Endothelial cell of umbilical vein (primary cell): ENCODE measurements at regions not wholly inside any gene's neighbourhood (a gene's known extent, or its start where the extent isn't known, plus 50 kb on each side); places are given as distances from the start of the nearest gene placed in this dataset.

Source experiments
- BruUV-seq: library from RNA; stranded (reverse); fragments of 400-500 nt; replicated peaks from 2 replicates; lab custom pipeline; 2021; lab: Mats Ljungman, UMichigan
- CTCF ChIA-PET: fragments of 300-600, 350-600 bp; sonication (Branson Sonifier 250); formaldehyde crosslinking; loops from one replicate; lab custom pipeline; 2021; ENCODE audit warnings: antibody characterized with exemption, inconsistent platforms; lab: Charles Lee
- POLR2A ChIA-PET: fragments of 300-600, 350-600 bp; sonication (Branson Sonifier 250); formaldehyde crosslinking; loops from one replicate; lab custom pipeline; 2021; ENCODE audit warnings: antibody characterized with exemption, inconsistent platforms; lab: Charles Lee
- DNase-seq: peaks from one replicate; pipeline ENCODE4 v3.0.0-alpha.2; 2011; ENCODE audit warnings: low read depth, low spot score
- FAIRE-seq: peaks from 2 replicates; lab custom pipeline; 2011; peaks lifted over from hg19 to GRCh38; lab: Jason Lieb, UNC
- H2AFZ ChIP-seq: 2 replicates; pipeline ENCODE4 v1.6.0; 2012; ENCODE audit warnings: low read depth, low read length, control low read depth, inconsistent platforms
- H3K27ac ChIP-seq: 2 replicates; pipeline ENCODE4 v1.5.1; 2011; ENCODE audit warnings: low read depth, mild to moderate bottlenecking, control low read depth, low read length, moderate library complexity; ENCODE audit not compliant: insufficient read depth
- H3K27me3 ChIP-seq, 2 experiments: 2 replicates each; pipeline versions ENCODE4 v1.6.0 to v1.6.1; 2011; ENCODE audit warnings: low read length in 2 of 2, mixed read lengths in 1 of 2; ENCODE audit not compliant: control insufficient read depth in 2 of 2, insufficient read depth in 2 of 2
- H3K36me3 ChIP-seq, 2 experiments: 2 replicates in 1 of 2; 3 replicates in 1 of 2; pipeline ENCODE4 v1.5.1; 2011; ENCODE audit warnings: low read length in 2 of 2, mild to moderate bottlenecking in 1 of 2, moderate library complexity in 1 of 2; ENCODE audit not compliant: control insufficient read depth in 2 of 2, insufficient read depth in 2 of 2; ENCODE audit errors: extremely low read depth in 1 of 2
- H3K4me1 ChIP-seq: 3 replicates; pipeline ENCODE4 v1.5.1; 2011; ENCODE audit warnings: mild to moderate bottlenecking, low read length; ENCODE audit not compliant: control insufficient read depth, insufficient read depth; ENCODE audit errors: extremely low read depth
- H3K4me2 ChIP-seq: 2 replicates; pipeline ENCODE4 v1.6.1; 2011; ENCODE audit warnings: low read length, control low read depth, mixed read lengths; ENCODE audit not compliant: insufficient read depth
- H3K4me3 ChIP-seq, 3 experiments: fragments of 200-600 bp in 1 of 3; sonication (generic), shearing (Covaris generic) in 1 of 3; replicated peaks in 1 of 3; 2 replicates each; pipeline ENCODE4 v1.5.1; 2011 to 2016; ENCODE audit warnings: control low read depth in 3 of 3, low read length in 3 of 3, mild to moderate bottlenecking in 2 of 3, inconsistent platforms in 1 of 3, low read depth in 1 of 3, moderate library complexity in 1 of 3; ENCODE audit not compliant: insufficient read depth in 1 of 3
- H3K79me2 ChIP-seq: 2 replicates; pipeline ENCODE4 v1.6.0; 2012; ENCODE audit warnings: low read length, inconsistent platforms; ENCODE audit not compliant: control insufficient read depth, insufficient read depth
- H3K9ac ChIP-seq: replicated peaks from 2 replicates; pipeline ENCODE3; 2011; ENCODE audit warnings: low read length, control low read depth; ENCODE audit not compliant: insufficient read depth; ENCODE audit errors: extremely low read depth
- H3K9me1 ChIP-seq: replicated peaks from 3 replicates; pipeline ENCODE4 v1.6.0; 2011; ENCODE audit warnings: mild to moderate bottlenecking, low read length; ENCODE audit not compliant: control insufficient read depth, insufficient read depth; ENCODE audit errors: extremely low read depth
- H3K9me3 ChIP-seq: replicated peaks from 2 replicates; pipeline ENCODE4 v1.5.1; 2012; ENCODE audit warnings: low read length, inconsistent platforms; ENCODE audit not compliant: control insufficient read depth, insufficient read depth
- H4K20me1 ChIP-seq: replicated peaks from 2 replicates; pipeline ENCODE3; 2011; ENCODE audit warnings: mild to moderate bottlenecking, low read length; ENCODE audit not compliant: control insufficient read depth, insufficient read depth; ENCODE audit errors: extremely low read depth
- CTCF ChIP-seq, 2 donors: IDR thresholded peaks; 1 replicate in 1 of 2; 2 replicates in 1 of 2; pipeline ENCODE4 v1.5.1; 2011; ENCODE audit warnings: low read length in 2 of 2, mild to moderate bottlenecking in 2 of 2, moderate library complexity in 2 of 2, control low read depth in 1 of 2, inconsistent platforms in 1 of 2, low read depth in 1 of 2; ENCODE audit not compliant: insufficient read depth in 1 of 2; ENCODE audit errors: extremely low read depth in 1 of 2
- EZH2 ChIP-seq: IDR thresholded peaks from 2 replicates; pipeline ENCODE4 v1.6.1; 2012; ENCODE audit warnings: borderline replicate concordance, low read depth, mild to moderate bottlenecking, moderate library complexity, low read length, inconsistent platforms; ENCODE audit not compliant: severe bottlenecking
- FOS ChIP-seq: IDR thresholded peaks from 2 replicates; pipeline ENCODE4 v1.6.1; 2011; ENCODE audit warnings: mild to moderate bottlenecking, low read length, moderate library complexity, borderline replicate concordance; ENCODE audit not compliant: insufficient read depth
- GATA2 ChIP-seq: IDR thresholded peaks from 2 replicates; pipeline ENCODE4 v1.7.0; 2011; ENCODE audit warnings: low read depth, mild to moderate bottlenecking, moderate library complexity, mixed read lengths, low read length; ENCODE audit not compliant: insufficient read length, insufficient read depth
- JUN ChIP-seq: IDR thresholded peaks from 2 replicates; pipeline ENCODE4 v1.6.1; 2011; ENCODE audit warnings: borderline replicate concordance, low read depth; ENCODE audit not compliant: insufficient read length, insufficient read depth
- MYC ChIP-seq: IDR thresholded peaks from one replicate; pipeline ENCODE4 v1.6.1; 2011; ENCODE audit warnings: mild to moderate bottlenecking, low read depth, low read length
- POLR2A ChIP-seq: IDR thresholded peaks from 2 replicates; pipeline ENCODE4 v1.6.1; 2012; ENCODE audit warnings: low read depth, mild to moderate bottlenecking, control low read depth, low read length
- POLR2AphosphoS5 ChIP-seq: IDR thresholded peaks from 2 replicates; pipeline ENCODE4 v1.6.1; 2012; ENCODE audit warnings: low read depth, mild to moderate bottlenecking, control low read depth, low read length, moderate library complexity; ENCODE audit not compliant: insufficient read depth
- dilution Hi-C: fragments of 300-500 bp; cut with MboI; formaldehyde crosslinking; loops from one replicate; pipeline ENCODE4 v1.15.0; 2019; ENCODE audit warnings: low sequenced_read_pairs; ENCODE audit not compliant: extremely low pct_ligation_motif_present
- intact Hi-C: fragments of 100-400 bp; cut with micrococcal nuclease; formaldehyde crosslinking; loops from one replicate; pipeline ENCODE4 v1.10.0; 2022
- TF ChIP-seq, protein P1 (sequence below): IDR thresholded peaks from 2 replicates; pipeline ENCODE4 v1.6.1; 2011; ENCODE audit not compliant: insufficient read depth, insufficient read length

DNA sequence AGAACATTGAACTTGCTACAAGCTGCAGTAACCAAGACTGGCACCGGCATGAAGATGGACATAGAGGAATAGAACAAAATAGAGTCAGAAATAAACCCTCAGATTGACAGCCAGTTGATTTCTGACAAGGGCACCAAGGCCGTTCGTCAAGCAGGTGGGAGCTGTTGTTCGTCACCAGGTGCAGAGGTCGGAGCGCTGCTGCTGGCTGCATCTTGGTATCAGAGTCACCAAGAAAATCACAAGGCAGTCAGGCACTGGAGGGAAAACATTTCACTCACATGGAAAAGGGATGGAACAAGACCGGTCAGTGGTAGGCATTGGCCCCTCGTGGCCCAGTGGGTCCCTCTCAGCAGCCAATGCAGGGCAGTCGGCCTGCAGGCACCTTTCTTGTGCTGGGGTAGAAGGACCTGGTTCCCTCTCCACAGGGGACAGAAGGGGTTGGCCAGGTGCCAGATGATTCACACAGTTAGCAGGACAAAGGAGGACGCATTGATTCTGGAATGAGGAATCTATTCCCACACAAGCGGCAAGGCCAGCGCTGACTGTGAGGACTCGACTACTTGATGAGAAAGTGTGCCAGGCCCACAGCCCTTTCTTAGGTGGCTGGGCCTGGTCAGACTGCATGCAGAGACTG lies 115.8 kb upstream of the FGF3 start:
- BruUV-seq: no TSS peak
- dilution Hi-C loops: no loop called here
- H2AFZ ChIP-seq: no peak overlapping the region

More for the DNA sequence above, 115.8 kb upstream of the FGF3 start:
- Histone ChIP-seq H3K4me1 (no peaks in the 10 kb centered on the region), H3K4me3 (no peak overlapping the region), H3K9ac (no peak overlapping the region), H3K79me2 (no peaks in the 10 kb centered on the region), H3K9me3 (no peaks in the 10 kb centered on the region), H3K36me3 (no peaks in the 10 kb centered on the region), H3K27me3 (peaks cover 5 to 6% of the 10 kb centered on the region in 2 experiments), H4K20me1 (no peaks in the 10 kb centered on the region), H3K4me2 (no peak overlapping the region), H3K9me1 (no peaks in the 10 kb centered on the region), H3K27ac (no peak overlapping the region)
- TF ChIP-seq MYC (no peak), POLR2A (no peak), EZH2 (no peak), GATA2 (no peak), POLR2AphosphoS5 (no peak), CTCF (IDR thresholded peaks at IDR 0.05; ENCODE audit: extremely low read depth in 1 of 2, insufficient read depth in 1 of 2, low read depth in 1 of 2, low read length in 2 of 2) (no peak), JUN (no peak), FOS (no peak)
- TF ChIP-seq, protein P1, sequence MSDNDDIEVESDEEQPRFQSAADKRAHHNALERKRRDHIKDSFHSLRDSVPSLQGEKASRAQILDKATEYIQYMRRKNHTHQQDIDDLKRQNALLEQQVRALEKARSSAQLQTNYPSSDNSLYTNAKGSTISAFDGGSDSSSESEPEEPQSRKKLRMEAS: no peak
- intact Hi-C loops: no loop called here
- DNase-seq (no peak), FAIRE-seq (no peak)
- ChIA-PET POLR2A (no interaction called here), CTCF (no interaction called here)
